ENCODE measurements at regions not wholly inside any gene's neighbourhood (a gene's known extent, or its start where the extent isn't known, plus 50 kb on each side); places are given as distances from the start of the nearest gene placed in this dataset.
A peak's percentile ranks its signal among the peaks of the same experiment; 100 is the strongest.

GRCh38 chr2:12196495-12196894, 450.1 kb downstream of the LPIN1 start:
- H3K27ac ChIP-seq (ENCODE audit: low read length), result no peak overlapping the region; the same call in 1 of the 2 replicates
- TF ChIP-seq CTCF (IDR thresholded peaks at IDR 0.05), result no peak
- no peak for TF ChIP-seq SIN3A (IDR thresholded peaks at IDR 0.05; ENCODE audit: borderline replicate concordance, insufficient read depth, low read depth, low read length)
- no peak for TF ChIP-seq REST (IDR thresholded peaks at IDR 0.05; ENCODE audit: insufficient read depth in 1 of 2, low read depth in 2 of 2, low read length in 1 of 2)
- no peak for TF ChIP-seq TCF7L2 (IDR thresholded peaks at IDR 0.05; ENCODE audit: low read depth, low read length)
- no peak for TF ChIP-seq POLR2AphosphoS5 (IDR thresholded peaks at IDR 0.05; ENCODE audit: low read depth, low read length)
- no peaks in the 10 kb centered on the region for H3K27me3 ChIP-seq (ENCODE audit: control insufficient read depth, insufficient read depth, low read length)
- BruUV-seq (replicated peaks), result no TSS peak
- no peak overlapping the region for H3K4me3 ChIP-seq (ENCODE audit: low read depth in 2 of 2, low read length in 2 of 2)
- H3K9me3 ChIP-seq (ENCODE audit: control insufficient read depth, insufficient read depth, low read depth, low read length), result no peaks in the 10 kb centered on the region
- POLR2A ChIA-PET, result no interaction called here
- intact Hi-C loops (cut with micrococcal nuclease; ENCODE audit: unreplicated experiment), result no loop called here
- CTCF ChIA-PET, result no interaction called here
- H3K36me3 ChIP-seq (ENCODE audit: control insufficient read depth, insufficient read depth, low read length), result no peaks in the 10 kb centered on the region
- no peak for ATAC-seq
- DNase-seq (ENCODE audit: low read depth, low spot score), result no peak
- no peaks in the 10 kb centered on the region for H3K4me1 ChIP-seq (ENCODE audit: control insufficient read depth, insufficient read depth, low read length)
- in situ Hi-C loops (cut with HindIII; ENCODE audit: low pct_unique_long_range_greater_than_20kb, low sequenced_read_pairs), result no loop called here

- H3K27ac ChIP-seq (ENCODE audit: low read length), result 0 out of 2 replicates have a peak overlapping the region, but pooled peaks have one; percentile 0
- ChIA-PET POLR2A (interaction anchor here (0.6 kb wide), 1 partner anchor 185 kb away, joined by 3 read pairs; no protein-coding TSS in a partner anchor), CTCF (no interaction called here)
- H3K36me3 ChIP-seq (ENCODE audit: control insufficient read depth, insufficient read depth, low read length), result no peaks in the 10 kb centered on the region
- no peaks in the 10 kb centered on the region for H3K9me3 ChIP-seq (ENCODE audit: control insufficient read depth, insufficient read depth, low read depth, low read length)
- DNase-seq (ENCODE audit: low read depth, low spot score) (no peak), ATAC-seq (no peak)
- H3K4me1 ChIP-seq (ENCODE audit: control insufficient read depth, insufficient read depth, low read length), result no peaks in the 10 kb centered on the region
- no peak overlapping the region for H3K4me3 ChIP-seq (ENCODE audit: low read depth in 2 of 2, low read length in 2 of 2)
- intact Hi-C loops (cut with micrococcal nuclease; ENCODE audit: unreplicated experiment) (no loop called here), in situ Hi-C loops (cut with HindIII; ENCODE audit: low pct_unique_long_range_greater_than_20kb, low sequenced_read_pairs) (no loop called here)
- TF ChIP-seq REST (IDR thresholded peaks at IDR 0.05; ENCODE audit: insufficient read depth in 1 of 2, low read depth in 2 of 2, low read length in 1 of 2), result no peak
- no peaks in the 10 kb centered on the region for H3K27me3 ChIP-seq (ENCODE audit: control insufficient read depth, insufficient read depth, low read length)
- no TSS peak for BruUV-seq (replicated peaks)
These were observed 450.7 kb downstream of the LPIN1 start for GRCh38 chr2:12197133-12197532.

Measured in Panc1 (cell line).